ENCODE measurements at regions not wholly inside any gene's neighbourhood (a gene's known extent, or its start where the extent isn't known, plus 50 kb on each side); places are given as distances from the start of the nearest gene placed in this dataset.

DNA sequence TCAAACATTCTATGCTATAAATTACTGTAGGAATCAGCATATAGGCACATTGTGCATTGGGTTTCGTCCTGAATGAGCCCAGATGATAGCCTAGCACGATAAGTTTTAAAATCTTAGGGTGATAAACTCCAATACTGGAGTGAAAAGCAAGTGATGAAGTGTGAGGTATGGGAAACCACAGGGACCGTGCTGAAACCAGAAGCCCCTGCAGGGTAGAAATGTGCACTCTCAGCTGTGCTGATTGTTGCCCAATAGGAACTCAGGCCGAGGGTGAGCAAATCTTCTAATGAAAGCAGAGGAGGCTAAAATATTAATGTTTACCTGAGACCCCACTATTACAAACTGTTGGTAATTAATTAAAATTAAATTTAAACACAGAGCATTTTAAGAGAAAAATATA lies 1486.6 kb downstream of the AACS start:
- no peak for DNase-seq

DNA sequence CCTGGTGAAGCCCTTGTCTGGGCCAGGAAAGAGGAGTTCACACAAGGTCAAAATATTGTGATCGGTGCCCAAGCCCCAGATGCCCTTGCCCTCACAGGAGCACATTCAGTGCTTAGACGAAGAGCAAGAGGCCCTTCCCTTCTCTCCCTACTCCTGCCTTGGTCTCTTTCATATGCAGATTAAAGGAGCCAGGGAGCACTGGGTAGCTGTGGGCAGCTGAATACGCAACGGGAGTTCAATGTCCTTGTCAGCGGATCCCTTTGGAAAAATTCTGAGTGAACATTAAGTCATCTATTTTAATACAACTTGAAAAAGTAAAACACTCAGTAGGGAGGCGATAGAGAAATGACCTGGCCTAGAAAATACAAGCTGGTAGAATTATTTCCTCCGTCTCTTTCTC lies 1489.4 kb downstream of the AACS start:
- DNase-seq, result no peak

DNA sequence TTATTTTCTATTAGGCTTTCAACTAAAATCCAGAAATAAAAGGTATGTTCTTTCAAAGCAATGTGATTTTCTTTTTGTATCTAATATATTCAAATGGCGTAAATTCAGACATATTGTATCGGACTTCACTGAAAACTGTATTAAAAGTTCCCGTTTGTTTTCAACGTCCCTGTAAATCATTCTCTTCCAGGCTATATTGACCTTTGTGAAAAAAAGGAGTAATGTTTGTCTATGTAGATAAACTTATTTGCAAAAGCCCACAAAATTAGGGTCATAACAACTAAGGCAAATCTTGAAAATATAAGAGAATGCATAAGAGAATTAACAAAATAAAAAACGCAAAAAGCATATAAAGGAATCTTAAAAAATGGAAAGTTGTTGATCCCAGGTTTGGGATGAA lies 1492.4 kb downstream of the AACS start:
- DNase-seq, result no peak

DNA sequence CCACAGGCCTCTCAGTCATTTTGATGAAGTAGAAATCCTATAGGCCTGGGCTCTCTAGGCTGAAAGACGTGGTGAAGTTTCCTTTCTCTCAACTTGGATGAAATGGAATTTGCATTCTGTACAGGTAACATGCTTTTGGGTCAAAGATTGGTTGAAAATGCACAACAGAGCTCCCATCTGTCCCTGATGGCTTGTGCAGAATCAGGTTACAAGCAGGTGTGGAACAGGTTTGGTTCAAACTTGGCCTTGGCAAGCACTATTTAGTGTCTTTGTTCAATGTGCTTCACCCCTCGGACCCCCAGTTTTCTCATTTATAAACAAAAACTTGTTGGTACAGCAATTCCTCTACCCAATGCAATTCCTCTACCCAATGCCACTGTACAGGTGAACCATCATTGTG lies 1493.0 kb downstream of the AACS start:
- no peak for DNase-seq

DNA sequence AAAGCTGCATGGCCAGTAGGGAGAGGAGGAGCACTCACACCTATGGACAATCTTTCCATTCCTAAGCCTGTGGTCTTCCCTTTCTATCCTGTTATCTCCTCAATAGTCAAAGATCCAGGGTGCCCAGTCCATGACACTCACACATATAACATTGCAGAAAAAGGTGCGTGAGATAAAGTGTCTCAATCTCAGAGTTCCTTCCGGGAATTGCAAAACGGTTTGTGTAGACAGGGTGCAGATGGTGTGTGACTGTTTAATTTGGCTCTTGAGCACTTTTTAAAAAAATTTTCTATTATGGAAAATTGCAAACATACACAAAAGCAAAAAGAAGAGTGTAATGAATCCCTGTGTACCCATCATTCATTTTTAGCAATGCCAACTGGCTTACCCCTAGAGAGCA lies 1493.6 kb downstream of the AACS start:
- no peak for DNase-seq

DNA sequence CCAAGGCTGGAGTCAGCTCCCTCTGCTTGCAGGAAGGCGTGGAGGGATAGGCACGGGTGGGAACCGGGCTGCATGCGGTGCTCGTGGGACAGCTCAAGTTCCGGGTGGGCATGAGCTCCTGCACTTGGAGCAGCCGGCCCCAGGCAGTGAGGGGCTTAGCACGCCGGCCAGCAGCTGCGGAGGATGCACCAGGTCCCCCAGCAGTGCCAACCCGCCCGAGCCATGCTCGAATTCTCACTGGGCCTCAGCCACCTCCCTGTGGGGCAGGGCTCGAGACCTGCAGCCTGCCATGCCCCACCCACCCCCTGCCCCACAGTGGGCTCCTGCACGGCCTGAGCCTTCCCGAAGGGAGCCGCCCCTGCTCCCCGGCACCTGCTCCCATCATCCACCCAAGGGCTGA lies 1501.8 kb downstream of the AACS start:
- no peak for DNase-seq

DNA sequence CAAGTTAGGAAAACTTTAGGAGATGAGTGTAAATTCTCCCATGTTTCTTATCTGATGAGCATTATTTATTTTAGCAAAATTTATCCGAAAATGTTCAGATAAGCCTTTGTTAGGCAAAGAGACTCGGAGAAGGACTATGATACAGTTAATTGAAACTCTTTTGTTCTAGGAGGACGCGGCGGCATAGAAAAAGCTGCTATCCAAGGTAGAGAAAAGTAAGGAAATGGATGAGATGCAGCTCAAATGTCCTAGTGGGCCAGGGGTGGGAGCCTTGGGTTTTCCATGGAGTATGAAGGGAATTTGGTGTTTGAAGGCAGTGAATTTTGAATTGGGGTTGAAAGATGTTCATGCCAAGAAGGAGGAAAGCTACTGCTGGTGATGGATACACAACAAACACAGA lies 1504.5 kb downstream of the AACS start:
- no peak for DNase-seq

DNA sequence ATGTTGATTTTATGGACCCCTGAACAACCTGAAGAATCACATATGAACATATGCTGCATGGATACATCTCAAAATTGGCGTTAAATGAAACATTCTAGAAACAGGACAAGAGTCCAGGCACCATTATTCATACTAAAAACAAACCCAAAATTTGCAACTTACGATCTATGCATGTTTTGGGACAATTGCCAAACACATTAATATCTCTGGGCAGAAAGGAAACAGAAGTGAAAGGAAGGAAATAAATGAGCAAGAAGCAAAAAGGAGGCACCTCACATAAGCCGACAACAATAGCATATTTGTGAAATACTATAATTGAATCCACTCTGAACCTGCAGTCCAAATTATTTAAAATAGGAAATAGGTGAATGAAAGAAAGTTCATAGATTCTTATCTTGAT lies 1505.3 kb downstream of the AACS start:
- no peak for DNase-seq

DNA sequence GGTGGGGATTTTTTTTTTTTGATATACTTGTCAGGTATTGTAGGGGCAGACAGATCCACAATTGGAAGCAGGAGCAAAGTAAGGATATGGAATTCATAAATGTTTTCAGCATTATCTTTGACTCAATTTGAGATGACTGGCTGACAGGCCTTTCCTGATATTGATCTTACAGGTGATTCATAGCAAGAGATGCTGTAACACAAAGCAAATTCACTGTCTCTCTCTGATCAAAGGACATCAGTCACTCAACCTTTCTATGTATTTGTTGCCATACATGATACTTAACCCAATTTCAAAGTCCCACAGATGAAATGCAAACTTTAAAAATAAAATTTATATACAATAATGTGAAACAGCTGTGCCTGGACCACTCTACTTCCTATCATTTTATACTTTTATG lies 1506.9 kb downstream of the AACS start:
- DNase-seq, result no peak

DNA sequence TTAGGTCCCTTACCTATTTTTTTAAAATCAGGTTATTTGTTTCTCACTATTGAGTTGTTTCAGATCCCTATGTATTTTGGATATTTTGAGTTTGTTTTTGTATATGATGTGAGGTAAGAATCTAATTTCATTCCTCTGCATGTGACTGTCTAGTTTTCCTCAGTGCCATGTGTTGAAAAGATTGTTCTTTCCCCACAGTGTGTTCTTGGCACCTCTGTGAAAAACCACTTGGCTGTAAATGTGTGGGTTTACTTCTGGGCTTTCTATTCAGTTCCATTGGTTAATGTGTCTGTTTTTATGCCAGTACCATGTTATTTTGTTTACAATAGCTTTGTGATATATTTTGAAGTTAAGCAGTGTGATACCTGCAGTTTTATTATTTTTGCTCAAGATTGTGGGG lies 1516.4 kb downstream of the AACS start:
- no peak for DNase-seq

DNA sequence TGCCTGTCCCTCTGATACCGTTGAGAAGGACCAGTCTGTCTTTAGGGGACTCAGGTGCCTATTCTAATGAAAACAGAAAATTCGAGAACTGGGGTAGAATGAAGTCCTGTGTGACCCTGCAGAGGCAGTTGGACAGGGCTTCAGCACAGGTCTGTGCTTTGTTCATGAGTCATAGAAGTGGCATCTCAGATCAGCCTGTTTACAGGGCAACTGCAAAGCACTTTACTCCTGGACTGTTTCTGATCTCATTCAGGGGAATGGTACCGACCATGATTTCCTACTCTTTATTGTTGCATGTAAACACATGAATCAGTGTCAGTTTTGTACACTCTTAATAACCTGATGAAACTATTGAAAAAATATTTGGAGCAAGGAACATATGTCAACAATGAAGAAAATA lies 1517.0 kb downstream of the AACS start:
- DNase-seq, result no peak

DNA sequence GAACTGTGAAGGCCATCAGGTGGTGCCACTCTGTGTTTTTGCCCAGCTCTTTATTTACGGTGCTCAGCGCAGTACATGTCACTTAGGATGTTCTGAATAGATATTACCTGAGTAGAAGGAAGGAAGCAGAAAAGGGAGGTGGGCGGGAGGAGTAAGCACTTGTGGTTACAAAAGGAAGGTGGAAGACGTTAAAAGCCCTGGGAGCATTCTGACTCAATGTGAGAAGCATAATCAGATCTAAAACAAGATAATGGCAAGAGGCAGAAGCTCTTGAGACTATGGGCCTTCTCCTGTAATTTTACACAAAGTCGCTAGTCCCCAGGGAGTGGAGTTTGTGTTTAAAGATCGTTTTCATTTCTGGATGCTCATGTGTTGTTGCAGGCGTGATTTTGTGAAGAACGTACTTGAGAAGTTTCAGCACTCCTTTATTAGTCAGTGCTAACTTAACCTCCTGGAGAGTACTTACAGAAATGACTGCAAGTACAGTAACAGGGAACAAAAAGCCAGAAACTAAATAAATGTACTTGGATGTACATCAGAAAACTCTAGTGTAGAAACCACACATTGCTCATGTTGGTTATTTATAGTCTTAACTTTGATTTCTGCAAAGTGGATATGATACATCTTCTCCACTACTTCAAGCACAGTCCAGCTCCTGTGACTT lies 1523.5 kb downstream of the AACS start:
- no peak for DNase-seq

DNA sequence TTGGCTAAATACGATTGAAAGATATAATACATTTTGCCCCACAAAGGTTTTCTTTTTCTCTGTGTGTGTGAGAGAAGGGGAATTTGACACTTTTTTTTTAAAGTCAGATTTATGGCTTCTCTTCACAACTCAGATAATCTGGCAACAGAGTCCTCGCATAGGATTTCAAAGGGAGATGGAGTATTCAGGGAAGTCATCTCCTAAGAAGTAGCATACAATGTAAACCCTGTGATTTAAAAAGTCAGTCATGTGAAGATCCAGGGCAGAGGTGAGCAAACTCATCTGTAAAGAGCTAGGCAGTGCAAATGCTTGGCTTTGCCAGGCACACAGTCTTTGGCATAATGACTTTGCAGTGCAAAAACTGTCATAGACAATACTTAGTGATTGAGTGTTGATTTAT lies 1526.3 kb downstream of the AACS start:
- no peak for DNase-seq

DNA sequence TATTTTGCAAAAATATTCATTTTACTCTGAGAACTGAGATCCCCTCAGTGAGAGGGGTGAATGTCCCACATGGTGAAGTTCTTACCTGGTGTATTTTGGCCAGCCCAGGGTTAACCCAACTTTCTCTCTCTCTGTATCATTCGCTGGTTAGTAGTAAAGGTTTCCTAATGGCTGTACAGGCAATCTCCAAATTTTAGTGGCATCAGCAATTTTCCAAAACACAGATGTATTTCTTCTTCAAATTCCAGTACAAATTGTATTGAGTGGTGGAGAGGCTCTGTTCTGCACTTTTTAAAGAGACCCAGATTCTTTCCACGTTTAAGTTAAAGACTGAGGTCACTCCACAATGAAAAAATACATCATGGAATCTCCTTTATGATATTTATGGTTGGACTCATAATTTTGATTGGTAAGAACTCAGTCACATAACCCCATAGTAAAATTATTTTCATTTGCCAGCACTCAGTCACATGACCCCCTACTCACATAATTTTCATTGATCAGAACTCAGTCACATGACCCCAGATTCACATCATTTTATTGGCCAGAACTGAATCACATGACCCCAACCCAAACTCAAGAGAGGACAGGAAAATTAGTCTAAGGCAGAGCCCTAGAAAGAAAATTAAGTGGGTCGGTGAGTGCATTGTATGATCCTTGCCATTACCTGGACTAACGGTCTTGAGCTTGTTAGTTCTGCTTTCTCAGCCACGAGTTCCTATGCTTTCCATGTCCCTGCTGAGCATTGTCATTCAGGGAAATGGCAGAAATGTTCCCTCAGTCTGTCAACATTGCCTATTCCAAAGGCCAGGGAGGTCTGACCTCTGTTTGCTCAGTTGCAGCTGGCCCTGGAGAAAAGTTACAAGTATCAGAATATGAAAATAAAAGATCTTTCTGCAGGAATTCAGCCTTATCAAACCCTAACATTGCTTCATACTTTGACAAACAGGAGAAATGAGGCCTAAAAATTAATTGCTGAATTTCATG lies 1536.2 kb downstream of the AACS start:
- DNase-seq, result no peak

DNA sequence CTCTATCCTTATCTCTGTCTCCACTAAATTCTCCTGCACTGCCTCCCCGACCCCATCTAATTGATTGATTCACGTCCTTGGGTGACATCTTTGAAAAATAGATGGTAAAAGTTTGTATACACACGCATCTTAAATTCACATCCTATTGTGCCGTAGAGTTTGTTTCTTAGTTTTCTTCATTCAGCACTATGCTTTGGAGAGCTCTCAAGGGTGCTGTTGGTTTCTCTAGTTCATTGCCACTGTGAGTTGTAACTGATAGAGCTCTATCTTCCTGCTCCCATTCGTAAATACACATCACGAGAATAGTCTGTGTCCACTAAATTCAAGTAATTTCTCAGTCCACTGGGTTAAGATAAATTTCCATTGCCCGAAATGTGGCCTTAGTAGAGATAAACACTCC lies 1537.4 kb downstream of the AACS start:
- no peak for DNase-seq

DNA sequence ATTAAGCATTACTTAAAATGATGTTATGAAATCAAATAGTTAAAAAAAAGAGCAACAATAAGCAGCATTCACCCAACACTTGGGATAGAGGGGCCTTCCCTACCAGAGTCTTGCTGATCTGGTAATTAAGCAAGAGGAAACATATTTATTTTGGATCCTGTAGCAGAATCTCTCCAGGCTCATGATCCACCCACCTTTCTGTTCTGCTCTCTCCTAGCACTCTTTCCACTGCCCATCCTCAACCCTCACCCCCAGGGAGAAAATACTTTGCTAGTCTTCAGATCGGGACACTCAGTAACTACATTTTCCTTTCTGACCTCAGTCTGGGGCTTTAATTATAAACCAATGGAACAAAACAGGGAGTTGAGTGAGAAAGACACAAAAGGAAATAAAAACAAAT lies 1541.9 kb downstream of the AACS start:
- no peak for DNase-seq

DNA sequence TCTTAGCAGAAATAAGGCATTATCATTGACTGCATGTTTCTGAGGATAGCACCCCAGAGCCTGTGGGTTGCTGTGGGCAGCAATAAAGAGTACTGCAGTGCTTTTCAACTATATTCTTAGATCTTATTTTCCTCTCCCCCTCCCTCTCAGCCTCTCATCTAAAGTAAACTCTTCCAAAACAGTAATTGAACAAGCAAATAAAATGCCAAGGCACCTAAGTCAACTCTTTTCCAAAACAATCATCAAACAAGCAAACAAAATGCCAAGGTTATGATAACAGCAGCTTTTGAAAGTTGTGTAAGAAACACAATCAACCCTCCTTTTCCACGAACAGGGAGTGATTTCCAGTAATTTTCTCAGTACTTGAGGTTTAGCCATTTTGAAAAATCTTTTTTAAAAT lies 1542.6 kb downstream of the AACS start:
- DNase-seq, result no peak

DNA sequence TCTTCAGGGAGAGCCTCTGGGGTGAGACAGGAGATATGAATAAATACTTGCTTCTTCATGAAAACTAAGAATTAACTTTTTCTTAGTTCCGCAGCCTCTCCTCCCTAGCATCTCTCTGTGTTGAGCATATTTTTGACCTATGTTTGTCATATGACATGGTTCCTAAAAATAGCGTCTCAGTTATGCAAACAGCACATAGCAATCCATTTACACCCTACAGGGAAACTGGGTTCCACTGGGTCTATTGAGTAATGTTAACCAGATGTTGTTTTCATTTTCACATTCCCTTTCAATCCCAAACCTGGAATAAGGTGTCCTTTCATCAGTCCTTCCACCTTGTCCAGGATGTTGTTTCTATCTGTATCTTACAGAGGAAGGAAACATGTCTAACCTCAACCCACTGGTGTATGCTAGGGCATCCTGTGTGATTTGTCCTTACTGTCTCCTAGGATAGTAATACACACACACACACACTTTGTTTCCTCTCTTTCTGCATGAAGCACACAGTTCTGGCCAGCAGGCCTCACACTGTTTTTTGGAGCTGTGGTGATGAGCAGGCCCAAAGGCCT lies 1543.5 kb downstream of the AACS start:
- no peak for DNase-seq

DNA sequence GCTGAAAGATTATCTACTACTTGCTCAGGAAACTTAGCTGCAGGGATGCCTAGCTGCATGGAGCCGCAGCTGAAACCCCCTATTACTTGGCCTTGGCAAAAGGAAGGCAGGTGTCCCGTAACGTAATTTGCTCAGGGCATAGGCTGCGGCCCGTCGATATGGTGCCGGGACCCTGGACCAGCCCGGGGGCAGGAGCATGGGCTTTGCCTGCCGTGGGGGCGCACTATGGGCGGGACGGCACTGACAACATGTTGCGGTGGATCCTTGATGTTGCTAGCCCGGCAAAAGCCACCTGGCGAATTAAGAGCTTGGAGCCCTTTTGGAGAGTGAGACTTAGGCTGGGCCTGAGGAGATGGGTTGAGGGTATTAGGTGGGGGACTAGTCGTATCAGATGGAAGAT lies 1551.2 kb downstream of the AACS start:
- no peak for DNase-seq

DNA sequence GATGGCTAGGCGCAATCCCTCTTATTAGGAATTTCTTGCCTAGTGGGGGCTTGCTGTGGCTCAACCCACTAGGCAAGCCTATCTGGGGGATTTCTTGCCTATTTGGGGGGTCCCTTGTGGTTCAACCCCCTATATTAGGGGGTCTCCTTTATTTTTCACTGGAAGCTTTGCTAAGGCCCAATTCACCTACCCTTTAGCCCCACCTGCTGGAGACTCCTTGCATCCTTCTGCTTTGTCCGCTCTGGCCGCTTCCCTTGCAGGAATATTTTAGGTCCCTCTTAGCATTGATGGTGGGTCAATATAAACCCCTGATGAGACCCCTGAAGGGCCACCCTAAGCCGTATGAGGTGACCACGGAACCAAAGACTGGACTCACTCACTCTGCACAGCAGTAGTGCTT lies 1552.1 kb downstream of the AACS start:
- DNase-seq, result no peak

DNA sequence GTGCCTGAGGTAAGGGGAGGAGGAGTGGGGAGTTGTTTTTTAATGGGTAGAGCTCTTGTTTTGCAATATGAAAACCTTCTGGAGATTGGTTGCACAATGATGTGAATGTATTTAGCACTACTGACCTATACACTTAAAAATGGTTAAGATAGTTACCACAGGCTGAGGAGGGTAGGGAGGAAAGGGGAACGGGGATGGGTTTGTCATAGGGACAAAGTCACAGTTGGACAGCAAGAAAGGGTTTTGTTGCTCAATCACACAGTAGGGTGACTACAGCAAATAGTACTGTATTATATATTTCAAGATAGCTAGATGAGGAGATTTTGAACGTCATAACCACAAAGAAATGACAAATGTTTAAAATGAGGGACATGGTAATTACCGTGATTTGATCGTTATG lies 1562.4 kb downstream of the AACS start:
- DNase-seq, result no peak

DNA sequence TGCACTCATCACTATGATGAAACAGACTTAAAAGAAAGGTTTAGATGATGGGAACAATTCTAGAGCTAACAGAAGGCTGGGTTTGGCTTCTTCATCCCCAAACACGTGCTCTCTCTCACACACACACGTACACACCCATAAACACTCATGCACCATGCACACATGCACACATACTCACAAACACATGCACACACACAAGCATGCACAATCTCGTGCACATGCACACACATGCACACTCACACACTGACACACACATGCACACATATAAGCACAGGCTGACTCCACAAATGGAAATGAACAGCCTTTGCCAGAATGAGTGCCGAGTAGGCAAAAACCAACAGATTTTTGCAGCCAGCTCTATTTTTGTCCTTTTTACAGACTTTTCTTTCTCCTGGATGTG lies 1571.6 kb downstream of the AACS start:
- no peak for DNase-seq

DNA sequence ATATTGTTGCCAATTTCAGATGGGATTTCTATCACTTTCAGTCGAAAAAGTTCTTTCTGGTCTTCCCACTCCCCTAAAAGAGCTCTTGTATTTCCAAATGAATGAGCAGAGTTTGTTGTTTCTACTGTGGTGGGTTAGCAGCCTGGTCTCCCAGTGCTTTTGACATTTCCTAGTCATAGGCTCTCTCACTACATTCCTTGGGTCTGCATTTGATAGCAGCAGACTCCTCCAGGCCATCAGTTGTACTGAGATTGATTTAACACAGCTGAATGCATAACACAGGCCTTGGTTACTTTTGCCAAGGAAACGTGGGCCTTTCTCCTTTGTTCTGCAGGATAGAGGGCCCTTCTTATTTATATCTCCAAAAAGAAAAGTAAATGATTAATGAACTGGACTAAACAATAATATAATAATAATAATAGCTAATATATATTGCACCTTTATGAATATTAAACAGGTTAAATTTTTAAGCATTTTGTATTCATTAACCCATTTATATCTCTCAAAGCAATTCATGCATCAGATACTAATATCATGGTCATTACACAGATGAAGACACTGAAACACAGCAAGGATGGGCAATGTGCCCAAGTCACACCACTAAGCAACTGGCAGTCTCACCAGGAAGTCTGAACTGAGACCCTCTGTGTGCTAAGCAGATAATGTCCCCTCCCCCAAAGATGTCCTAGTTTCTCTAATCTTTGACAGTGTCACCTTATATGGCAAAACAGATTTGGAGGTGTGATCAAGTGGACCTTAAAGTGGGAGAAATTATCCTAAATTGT lies 1579.2 kb downstream of the AACS start:
- no peak for DNase-seq
